Esophagus squamous epithelium (tissue), 4 donors: ENCODE measurements at regions not wholly inside any gene's neighbourhood (a gene's known extent, or its start where the extent isn't known, plus 50 kb on each side); places are given as distances from the start of the nearest gene placed in this dataset.

ENCODE experiments used
- POLR2A ChIP-seq, 4 donors: fragments of 450-650 bp; IDR thresholded peaks; one replicate each; pipeline ENCODE4 v1.6.1; 2017; ENCODE audit warnings: antibody characterized with exemption in 4 of 4, mild to moderate bottlenecking in 4 of 4, moderate library complexity in 3 of 4
- TF ChIP-seq, protein P1 (sequence below), 6 experiments: fragments of 450-650 bp in 4 of 6; fragments of 200-600 bp in 2 of 6; sonication (generic) in 2 of 6; IDR thresholded peaks; one replicate each; pipeline ENCODE4 v1.5.1; 2016 to 2019; ENCODE audit warnings: antibody characterized with exemption in 6 of 6, mild to moderate bottlenecking in 4 of 6, moderate library complexity in 4 of 6

DNA sequence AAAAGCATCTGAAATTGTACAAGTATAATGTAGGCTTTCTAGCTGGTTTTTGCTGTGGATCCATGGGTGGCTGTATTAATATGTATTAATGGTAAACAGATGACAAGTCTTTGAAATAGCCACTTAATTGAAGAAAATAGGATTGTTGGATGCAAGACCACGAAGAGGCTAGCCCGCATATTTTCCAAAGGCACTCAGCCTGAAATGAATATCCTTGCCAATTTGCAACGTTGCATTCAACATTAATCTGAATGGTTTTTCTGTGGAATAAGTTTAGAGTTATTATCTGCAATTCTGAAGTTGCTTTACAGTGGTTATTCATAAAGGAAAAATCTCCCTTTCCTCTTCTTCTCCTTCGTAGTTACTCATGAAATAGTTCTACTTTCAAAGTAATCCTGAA, 86.2 kb upstream of the SPATS2L start:
- TF ChIP-seq, protein P1, sequence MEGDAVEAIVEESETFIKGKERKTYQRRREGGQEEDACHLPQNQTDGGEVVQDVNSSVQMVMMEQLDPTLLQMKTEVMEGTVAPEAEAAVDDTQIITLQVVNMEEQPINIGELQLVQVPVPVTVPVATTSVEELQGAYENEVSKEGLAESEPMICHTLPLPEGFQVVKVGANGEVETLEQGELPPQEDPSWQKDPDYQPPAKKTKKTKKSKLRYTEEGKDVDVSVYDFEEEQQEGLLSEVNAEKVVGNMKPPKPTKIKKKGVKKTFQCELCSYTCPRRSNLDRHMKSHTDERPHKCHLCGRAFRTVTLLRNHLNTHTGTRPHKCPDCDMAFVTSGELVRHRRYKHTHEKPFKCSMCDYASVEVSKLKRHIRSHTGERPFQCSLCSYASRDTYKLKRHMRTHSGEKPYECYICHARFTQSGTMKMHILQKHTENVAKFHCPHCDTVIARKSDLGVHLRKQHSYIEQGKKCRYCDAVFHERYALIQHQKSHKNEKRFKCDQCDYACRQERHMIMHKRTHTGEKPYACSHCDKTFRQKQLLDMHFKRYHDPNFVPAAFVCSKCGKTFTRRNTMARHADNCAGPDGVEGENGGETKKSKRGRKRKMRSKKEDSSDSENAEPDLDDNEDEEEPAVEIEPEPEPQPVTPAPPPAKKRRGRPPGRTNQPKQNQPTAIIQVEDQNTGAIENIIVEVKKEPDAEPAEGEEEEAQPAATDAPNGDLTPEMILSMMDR (IDR thresholded peaks at IDR 0.05) = no peak
- no peak for TF ChIP-seq POLR2A (IDR thresholded peaks at IDR 0.05)
